Left ventricle myocardium inferior (tissue), 1 donor: ENCODE measurements at regions not wholly inside any gene's neighbourhood (a gene's known extent, or its start where the extent isn't known, plus 50 kb on each side); places are given as distances from the start of the nearest gene placed in this dataset.
"Not testable (repeated sequence)": the region's sequence is repeated elsewhere in the genome, so short reads cannot be mapped to it uniquely, and the experiment has no call there.

ENCODE experiments used
- DNase-seq: peaks from one replicate; pipeline ENCODE4 v3.0.0-alpha.2; 2020
- H3K27ac ChIP-seq: fragments of 200-600 bp; replicated peaks from 2 replicates; pipeline ENCODE4 v1.8.0; 2021
- H3K27me3 ChIP-seq: fragments of 200-600 bp; 2 replicates; pipeline ENCODE4 v1.8.0; 2021; ENCODE audit warnings: low read depth
- H3K36me3 ChIP-seq: fragments of 200-600 bp; 2 replicates; pipeline ENCODE4 v1.8.0; 2021
- H3K4me1 ChIP-seq: fragments of 200-600 bp; 2 replicates; pipeline ENCODE4 v1.8.0; 2021
- H3K4me3 ChIP-seq: fragments of 200-600 bp; 2 replicates; pipeline ENCODE4 v1.8.0; 2021; ENCODE audit warnings: mild to moderate bottlenecking, moderate library complexity
- H3K9me3 ChIP-seq: fragments of 200-600 bp; replicated peaks from 2 replicates; pipeline ENCODE4 v1.8.0; 2021
- CTCF ChIP-seq: fragments of 200-600 bp; IDR thresholded peaks from 2 replicates; pipeline ENCODE4 v1.8.0; 2021; ENCODE audit warnings: antibody characterized with exemption, mild to moderate bottlenecking, borderline replicate concordance
- intact Hi-C: fragments of 100-400 bp; cut with micrococcal nuclease; formaldehyde crosslinking; loops from one replicate; pipeline ENCODE4 v1.11.0; 2022
- donor health status: DM: no; HTN: yes; CAD: no; lungs with severe emphysema.

GRCh38 chrX:1020634-1021166 lies 191.7 kb downstream of the CRLF2 start:
- no peaks in the 10 kb centered on the region for H3K27me3 ChIP-seq
- H3K4me1 ChIP-seq: no peaks in the 10 kb centered on the region
- intact Hi-C loops: no loop called here
- no peak overlapping the region for H3K27ac ChIP-seq
- H3K4me3 ChIP-seq: no peak overlapping the region
- no peak for TF ChIP-seq CTCF
- DNase-seq: no peak
- H3K36me3 ChIP-seq: no peaks in the 10 kb centered on the region
- peaks cover 53% of the 10 kb centered on the region for H3K9me3 ChIP-seq

GRCh38 chrX:1016926-1017325 lies 195.5 kb downstream of the CRLF2 start:
- DNase-seq, H3K36me3 ChIP-seq, H3K4me3 ChIP-seq, H3K27ac ChIP-seq, H3K4me1 ChIP-seq, intact Hi-C loops, H3K27me3 ChIP-seq: not testable (repeated sequence)
- H3K9me3 ChIP-seq: peaks cover 30% of the 10 kb centered on the region

GRCh38 chrX:1016281-1016680 lies 196.2 kb downstream of the CRLF2 start:
- not testable (repeated sequence) for H3K27ac ChIP-seq, H3K4me3 ChIP-seq

GRCh38 chrX:1012678-1013300 lies 199.7 kb downstream of the CRLF2 start:
- H3K4me3 ChIP-seq: no peak overlapping the region
- H3K27ac ChIP-seq: no peak overlapping the region
- no peak for DNase-seq
- intact Hi-C loops: no loop called here
- TF ChIP-seq CTCF: no peak
- H3K36me3 ChIP-seq: no peaks in the 10 kb centered on the region
- H3K27me3 ChIP-seq: no peaks in the 10 kb centered on the region
- H3K9me3 ChIP-seq: peaks cover 5% of the 10 kb centered on the region
- H3K4me1 ChIP-seq: no peaks in the 10 kb centered on the region

More at GRCh38 chrX:1016281-1016680, 196.2 kb downstream of the CRLF2 start:
- DNase-seq, H3K27me3 ChIP-seq, H3K36me3 ChIP-seq, intact Hi-C loops, H3K4me1 ChIP-seq: not testable (repeated sequence)
- H3K9me3 ChIP-seq: peaks cover 23% of the 10 kb centered on the region

- no peak for DNase-seq
- Histone ChIP-seq H3K9me3 (peaks cover 5% of the 10 kb centered on the region), H3K27ac (no peak overlapping the region), H3K36me3 (no peaks in the 10 kb centered on the region), H3K4me3 (no peak overlapping the region), H3K4me1 (no peaks in the 10 kb centered on the region), H3K27me3 (no peaks in the 10 kb centered on the region)
- TF ChIP-seq CTCF: no peak
- intact Hi-C loops: no loop called here
Measured at GRCh38 chrX:1011691-1012283, 200.7 kb downstream of the CRLF2 start.

GRCh38 chrX:1009771-1010170 lies 202.7 kb downstream of the CRLF2 start:
- no peak for TF ChIP-seq CTCF
- Histone ChIP-seq H3K36me3 (no peaks in the 10 kb centered on the region), H3K27me3 (no peaks in the 10 kb centered on the region), H3K4me3 (no peak overlapping the region), H3K9me3 (no peaks in the 10 kb centered on the region), H3K4me1 (no peaks in the 10 kb centered on the region), H3K27ac (no peak overlapping the region)
- intact Hi-C loops: no loop called here
- DNase-seq: no peak
